Mucosa of descending colon (tissue), 3 donors: ENCODE measurements at regions not wholly inside any gene's neighbourhood (a gene's known extent, or its start where the extent isn't known, plus 50 kb on each side); places are given as distances from the start of the nearest gene placed in this dataset.

Experiments used
- ATAC-seq: fragments of 200-7000 bp; cut with Tn5 transposase; one replicate; pipeline ENCODE4 v1.9.1; 2020; ENCODE audit warnings: mild to moderate bottlenecking, moderate library complexity
- DNase-seq, 3 donors: peaks; one replicate each; pipeline ENCODE4 v3.0.0-alpha.2; 2020
- H3K36me3 ChIP-seq: fragments of 200-600 bp; one replicate; pipeline ENCODE4 v1.8.0; 2021; ENCODE audit warnings: low read depth, mild to moderate bottlenecking
- H3K4me1 ChIP-seq: fragments of 200-600 bp; one replicate; pipeline ENCODE4 v1.8.0; 2021; ENCODE audit warnings: low read depth, mild to moderate bottlenecking
- H3K4me3 ChIP-seq: fragments of 200-600 bp; one replicate; pipeline ENCODE4 v1.8.0; 2021; ENCODE audit warnings: mild to moderate bottlenecking
- H3K9me3 ChIP-seq: fragments of 200-600 bp; one replicate; pipeline ENCODE4 v1.8.0; 2021; ENCODE audit warnings: mild to moderate bottlenecking
- intact Hi-C, 2 donors: fragments of 100-400 bp; cut with DNase I in 1 of 2; cut with micrococcal nuclease in 1 of 2; formaldehyde crosslinking; loops; one replicate each; pipeline versions ENCODE4 v1.11.0 to v1.11.1; 2022; cut with DNase I, micrococcal nuclease
- TF ChIP-seq, protein P1 (sequence below): fragments of 200-600 bp; IDR thresholded peaks from one replicate; pipeline ENCODE4 v1.8.0; 2022; ENCODE audit warnings: antibody characterized with exemption, mild to moderate bottlenecking
- donor health status: DM: no; HTN: no; CAD: no; lungs with moderate emphysema.
- donor health status: DM: no; HTN: no; CAD: no.
- donor health status: DM: no; HTN: yes; CAD: no.

- H3K4me3 ChIP-seq: no peak overlapping the region
- no peaks in the 10 kb centered on the region for H3K36me3 ChIP-seq
- H3K9me3 ChIP-seq: no peaks in the 10 kb centered on the region
- no peaks in the 10 kb centered on the region for H3K4me1 ChIP-seq
- TF ChIP-seq, protein P1, sequence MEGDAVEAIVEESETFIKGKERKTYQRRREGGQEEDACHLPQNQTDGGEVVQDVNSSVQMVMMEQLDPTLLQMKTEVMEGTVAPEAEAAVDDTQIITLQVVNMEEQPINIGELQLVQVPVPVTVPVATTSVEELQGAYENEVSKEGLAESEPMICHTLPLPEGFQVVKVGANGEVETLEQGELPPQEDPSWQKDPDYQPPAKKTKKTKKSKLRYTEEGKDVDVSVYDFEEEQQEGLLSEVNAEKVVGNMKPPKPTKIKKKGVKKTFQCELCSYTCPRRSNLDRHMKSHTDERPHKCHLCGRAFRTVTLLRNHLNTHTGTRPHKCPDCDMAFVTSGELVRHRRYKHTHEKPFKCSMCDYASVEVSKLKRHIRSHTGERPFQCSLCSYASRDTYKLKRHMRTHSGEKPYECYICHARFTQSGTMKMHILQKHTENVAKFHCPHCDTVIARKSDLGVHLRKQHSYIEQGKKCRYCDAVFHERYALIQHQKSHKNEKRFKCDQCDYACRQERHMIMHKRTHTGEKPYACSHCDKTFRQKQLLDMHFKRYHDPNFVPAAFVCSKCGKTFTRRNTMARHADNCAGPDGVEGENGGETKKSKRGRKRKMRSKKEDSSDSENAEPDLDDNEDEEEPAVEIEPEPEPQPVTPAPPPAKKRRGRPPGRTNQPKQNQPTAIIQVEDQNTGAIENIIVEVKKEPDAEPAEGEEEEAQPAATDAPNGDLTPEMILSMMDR: no peak
- DNase-seq (no peak), ATAC-seq (no peak)
- intact Hi-C loops: no loop called here
These were observed 295.0 kb upstream of the MGAT4C start for GRCh38 chr12:86551146-86551571.

GRCh38 chr12:86550218-86551145, 294.3 kb upstream of the MGAT4C start:
- TF ChIP-seq, protein P1: no peak
- no peak overlapping the region for H3K4me3 ChIP-seq
- no peaks in the 10 kb centered on the region for H3K4me1 ChIP-seq
- H3K9me3 ChIP-seq: no peaks in the 10 kb centered on the region
- no peaks in the 10 kb centered on the region for H3K36me3 ChIP-seq
- intact Hi-C loops: no loop called here
- ATAC-seq: no peak
- DNase-seq: no peak

DNA sequence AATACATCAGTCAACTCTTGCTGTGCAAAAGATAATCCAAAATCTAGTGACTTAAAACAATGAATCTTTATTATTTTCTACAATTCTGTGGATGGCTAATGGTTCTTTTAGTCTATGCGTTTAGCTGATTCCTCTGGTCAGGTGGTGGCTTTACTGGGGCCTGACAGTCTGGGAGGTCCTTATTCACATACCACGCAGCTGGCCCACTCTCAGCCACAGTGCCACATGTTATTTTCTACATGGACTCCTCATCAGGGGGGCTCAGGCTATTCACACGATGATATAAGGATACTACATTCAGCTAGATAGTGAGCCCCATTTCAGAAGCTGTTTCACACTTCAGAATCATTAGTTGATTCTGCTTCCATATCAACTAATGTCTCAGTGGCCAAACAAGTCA, 287.5 kb upstream of the MGAT4C start:
- ATAC-seq (no peak), DNase-seq (no peak)
- TF ChIP-seq, protein P1: no peak

GRCh38 chr12:86530996-86531655, 274.9 kb upstream of the MGAT4C start:
- no peak for ATAC-seq
- Histone ChIP-seq H3K4me3 (no peak overlapping the region), H3K4me1 (no peaks in the 10 kb centered on the region), H3K9me3 (peaks cover 2% of the 10 kb centered on the region), H3K36me3 (no peaks in the 10 kb centered on the region)
- no peak for DNase-seq
- TF ChIP-seq, protein P1: no peak
- intact Hi-C loops: no loop called here

More for the DNA sequence above, 287.5 kb upstream of the MGAT4C start:
- Histone ChIP-seq H3K9me3 (no peaks in the 10 kb centered on the region), H3K36me3 (no peaks in the 10 kb centered on the region), H3K4me1 (no peaks in the 10 kb centered on the region), H3K4me3 (no peak overlapping the region)
- intact Hi-C loops: no loop called here

DNA sequence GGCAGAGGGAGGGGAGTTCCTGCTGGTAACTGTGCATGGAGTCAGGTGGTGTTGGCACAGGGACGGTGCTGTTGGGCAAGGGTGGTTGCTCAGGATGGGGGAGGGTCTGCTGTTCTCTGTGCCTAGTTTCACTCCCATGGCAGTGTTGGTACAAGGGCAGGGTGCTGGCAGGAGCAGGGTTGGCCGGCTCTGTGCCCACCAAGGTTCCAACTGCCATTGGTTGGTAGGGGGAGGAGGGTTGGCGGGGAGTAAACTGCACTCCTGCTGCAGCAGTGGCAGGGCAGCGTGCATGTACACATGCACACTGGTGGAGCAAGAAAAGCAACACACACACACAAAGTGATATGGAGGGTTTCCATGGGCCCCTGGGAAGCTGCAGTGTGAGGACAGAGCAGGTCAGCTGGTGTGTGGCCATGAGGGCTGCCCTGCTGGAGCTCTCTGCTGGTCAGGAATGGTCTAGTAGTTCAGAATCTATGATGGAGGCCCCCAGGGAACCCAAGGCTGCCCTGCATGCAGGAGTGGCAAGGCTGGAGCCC, 269.9 kb upstream of the MGAT4C start:
- Histone ChIP-seq H3K9me3 (peaks cover 26% of the 10 kb centered on the region), H3K4me3 (no peak overlapping the region), H3K4me1 (no peaks in the 10 kb centered on the region), H3K36me3 (no peaks in the 10 kb centered on the region)
- DNase-seq (peak in 1 of 3 donors; percentile 26), ATAC-seq (no peak)
- TF ChIP-seq, protein P1: no peak
- intact Hi-C loops: no loop called here
